A549 (cell line): ENCODE measurements at regions not wholly inside any gene's neighbourhood (a gene's known extent, or its start where the extent isn't known, plus 50 kb on each side); places are given as distances from the start of the nearest gene placed in this dataset.

ENCODE experiments used
- ATAC-seq, 2 experiments: fragments of 200-7000 bp in 1 of 2; fragments of >200 bp in 1 of 2; cut with Nextera tagmentation in 1 of 2; cut with Tn5 transposase in 1 of 2; 3 replicates each; pipeline versions ENCODE4 v1.8.0 to v1.9.1; 2018 to 2020; ENCODE audit warnings: mild to moderate bottlenecking in 1 of 2, moderate library complexity in 1 of 2
- CTCF ChIA-PET: fragments of 300-600 bp; sonication (Branson Sonifier 250); formaldehyde crosslinking; extraction: SDS; loops from one replicate; lab custom pipeline; 2021; ENCODE audit warnings: antibody characterized with exemption, inconsistent platforms; lab: Yijun Ruan, JAX
- POLR2A ChIA-PET: fragments of 350-600 bp; formaldehyde crosslinking; extraction: SDS; loops from one replicate; lab custom pipeline; 2021; ENCODE audit warnings: antibody characterized with exemption, inconsistent platforms; lab: Yijun Ruan, JAX
- DNase-seq, 2 experiments: peaks; one replicate each; pipeline versions ENCODE4 v3.0.0 to v3.0.0-alpha.2; 2011 to 2016; ENCODE audit warnings: low read depth in 1 of 2, low spot score in 1 of 2
- FAIRE-seq: peaks from 2 replicates; lab custom pipeline; 2011; peaks lifted over from hg19 to GRCh38; lab: Jason Lieb, UNC
- H3K27ac ChIP-seq, 2 experiments: fragments of >200 bp; sonication (Bioruptor Twin); formaldehyde crosslinking; 3 replicates each; pipeline ENCODE4 v1.5.1; 2016 to 2017
- H3K4me1 ChIP-seq: fragments of >200 bp; sonication (Bioruptor Twin); formaldehyde crosslinking; 3 replicates; pipeline ENCODE4 v1.6.1; 2016
- H3K4me2 ChIP-seq: fragments of >200 bp; sonication (Bioruptor Twin); formaldehyde crosslinking; 3 replicates; pipeline ENCODE4 v1.6.1; 2016
- H3K4me3 ChIP-seq: fragments of >200 bp; sonication (Bioruptor Twin); formaldehyde crosslinking; 3 replicates; pipeline ENCODE4 v1.5.1; 2016
- H3K9me3 ChIP-seq: fragments of >200 bp; sonication (Bioruptor Twin); formaldehyde crosslinking; 3 replicates; pipeline ENCODE4 v1.6.1; 2016
- ATOH8 ChIP-seq: fragments of 250-450 bp; sonication (Bioruptor Pico); IDR thresholded peaks from 2 replicates; pipeline ENCODE4 v1.5.0; 2020; ENCODE audit warnings: low read depth, mild to moderate bottlenecking, moderate library complexity
- BCL3 ChIP-seq: fragments of >200 bp; sonication (Bioruptor Twin); formaldehyde crosslinking; IDR thresholded peaks from 3 replicates; pipeline ENCODE4 v1.6.1; 2016
- CBX8 ChIP-seq: fragments of 200-600 bp; sonication (generic); IDR thresholded peaks from 2 replicates; pipeline ENCODE4 v1.6.1; 2016
- E2F6 ChIP-seq: IDR thresholded peaks from 2 replicates; pipeline ENCODE4 v1.6.1; 2012; ENCODE audit warnings: low read depth, borderline replicate concordance
- FOSB ChIP-seq: fragments of 250-450 bp; sonication (Bioruptor Pico); IDR thresholded peaks from 2 replicates; pipeline ENCODE4 v1.5.0; 2020; ENCODE audit warnings: mild to moderate bottlenecking, moderate library complexity
- FOXS1 ChIP-seq: fragments of 250-450 bp; sonication (Bioruptor Pico); IDR thresholded peaks from 2 replicates; pipeline ENCODE4 v1.5.0; 2020; ENCODE audit warnings: mild to moderate bottlenecking, moderate library complexity
- HDAC2 ChIP-seq: fragments of 200-600 bp; sonication (generic); IDR thresholded peaks from 2 replicates; pipeline ENCODE4 v1.6.1; 2016
- HEYL ChIP-seq: fragments of 250-450 bp; sonication (Bioruptor Pico); IDR thresholded peaks from 2 replicates; pipeline ENCODE4 v1.8.0; 2021; ENCODE audit warnings: mild to moderate bottlenecking, moderate library complexity
- MAFK ChIP-seq: fragments of 450-650 bp; IDR thresholded peaks from 2 replicates; pipeline ENCODE4 v1.6.1; 2014; ENCODE audit not compliant: partially characterized antibody
- NPAS2 ChIP-seq: fragments of 250-450 bp; sonication (Bioruptor Pico); IDR thresholded peaks from 2 replicates; pipeline ENCODE4 v1.8.0; 2022; ENCODE audit warnings: mild to moderate bottlenecking, moderate library complexity, borderline replicate concordance
- NR3C1 ChIP-seq: fragments of >200 bp; sonication (Bioruptor Twin); formaldehyde crosslinking; IDR thresholded peaks from 3 replicates; pipeline ENCODE4 v1.6.1; 2017
- POLR2AphosphoS2 ChIP-seq: conservative IDR thresholded peaks from 2 replicates; pipeline ENCODE4 v1.6.1; 2012; ENCODE audit warnings: low read length, improper control_type of control experiment, inconsistent platforms
- REST ChIP-seq: fragments of 200-600 bp; sonication (generic); IDR thresholded peaks from 2 replicates; pipeline ENCODE4 v1.6.1; 2016; ENCODE audit warnings: antibody characterized with exemption, mild to moderate bottlenecking, moderate library complexity
- RNF2 ChIP-seq: fragments of 200-600 bp; sonication (generic); IDR thresholded peaks from 2 replicates; pipeline ENCODE4 v1.6.1; 2016; ENCODE audit warnings: low read depth, mild to moderate bottlenecking, antibody characterized with exemption, moderate library complexity, borderline replicate concordance
- TFCP2L1 ChIP-seq: fragments of 250-450 bp; sonication (Bioruptor Pico); IDR thresholded peaks from 2 replicates; pipeline ENCODE4 v1.5.0; 2021; ENCODE audit warnings: mild to moderate bottlenecking
- TP53 ChIP-seq: fragments of 250-450 bp; sonication (Bioruptor Pico); IDR thresholded peaks from 2 replicates; pipeline ENCODE4 v1.5.0; 2021; ENCODE audit warnings: mild to moderate bottlenecking, moderate library complexity
- ZNF302 ChIP-seq: fragments of 250-450 bp; sonication (Bioruptor Pico); IDR thresholded peaks from 2 replicates; pipeline ENCODE4 v1.9.0; 2021; ENCODE audit warnings: inconsistent platforms, mild to moderate bottlenecking, moderate library complexity
- WGBS: methylation state at CpG from one replicate; pipeline ENCODE4 v1.1.6; 2017; ENCODE audit errors: missing lambda C conversion rate; 5-methylcytosine and 5-hydroxymethylcytosine counted together

- Histone ChIP-seq H3K4me3 (no peak overlapping the region), H3K4me2 (no peak overlapping the region), H3K9me3 (no peaks in the 10 kb centered on the region), H3K4me1 (no peaks in the 10 kb centered on the region), H3K27ac (no peak overlapping the region)
- no peak for TF ChIP-seq ZNF302
- TF ChIP-seq NPAS2 (CRISPR knock-in tag) = no peak
- TF ChIP-seq FOXS1 (CRISPR knock-in tag) = no peak
- TF ChIP-seq TP53 = no peak
- TF ChIP-seq TFCP2L1 (CRISPR knock-in tag) = no peak
- TF ChIP-seq FOSB (CRISPR knock-in tag) = no peak
- DNase-seq (no peak), ATAC-seq (no peak), FAIRE-seq (no peak)
- POLR2A ChIA-PET = no interaction called here
- CTCF ChIA-PET = no interaction called here
- 67% methylated on average over 6 of the region's 6 CpGs for WGBS
These were observed 453.9 kb downstream of the ENC1 start for GRCh38 chr5:74186356-74187315.

GRCh38 chr5:74185599-74185998 lies 454.9 kb downstream of the ENC1 start:
- no peak for FAIRE-seq
- Histone ChIP-seq H3K4me2 (no peak overlapping the region), H3K27ac (no peak overlapping the region), H3K9me3 (no peaks in the 10 kb centered on the region), H3K4me1 (no peaks in the 10 kb centered on the region), H3K4me3 (no peak overlapping the region)
- CTCF ChIA-PET = no interaction called here
- 45% methylated on average over 2 of the region's 2 CpGs for WGBS
- no peak for ATAC-seq
- POLR2A ChIA-PET = no interaction called here
- TF ChIP-seq BCL3 = no peak
- TF ChIP-seq HDAC2 = no peak
- no peak for TF ChIP-seq E2F6
- TF ChIP-seq RNF2 = no peak
- no peak for TF ChIP-seq REST
- no peak for TF ChIP-seq TP53
- TF ChIP-seq CBX8 = no peak
- TF ChIP-seq NR3C1 = no peak
- TF ChIP-seq ATOH8 (CRISPR knock-in tag) = no peak
- TF ChIP-seq HEYL = no peak
- TF ChIP-seq MAFK = no peak
- TF ChIP-seq POLR2AphosphoS2 = no peak
- DNase-seq = no peak
